GM12878 (cell line): ENCODE measurements at regions not wholly inside any gene's neighbourhood (a gene's known extent, or its start where the extent isn't known, plus 50 kb on each side); places are given as distances from the start of the nearest gene placed in this dataset.

Experiments used
- ATAC-seq: fragments of 200-7000 bp; cut with Tn5 transposase; 3 replicates; pipeline ENCODE4 v1.9.1; 2020; ENCODE audit warnings: mild to moderate bottlenecking, moderate library complexity
- BruUV-seq: library from RNA; stranded (reverse); fragments of 400-500 nt; replicated peaks from 2 replicates; lab custom pipeline; 2021; lab: Mats Ljungman, UMichigan
- CTCF ChIA-PET: fragments of 300-600 bp; sonication (Branson Sonifier 250); formaldehyde crosslinking; extraction: SDS; loops from one replicate; lab custom pipeline; 2021; ENCODE audit warnings: inconsistent platforms; lab: Yijun Ruan, JAX
- POLR2A ChIA-PET: fragments of 350-600 bp; formaldehyde crosslinking; extraction: SDS; loops from one replicate; lab custom pipeline; 2021; ENCODE audit warnings: inconsistent platforms; lab: Charles Lee
- RAD21 ChIA-PET: fragments of 300-600 bp; sonication (Branson Sonifier 250); formaldehyde crosslinking; loops from one replicate; lab custom pipeline; 2023; ENCODE audit warnings: antibody characterized with exemption; ENCODE audit not compliant: unreplicated experiment; lab: Charles Lee
- SMC1A ChIA-PET: fragments of 300-600 bp; sonication (Branson Sonifier 250); formaldehyde crosslinking; loops from one replicate; lab custom pipeline; 2023; ENCODE audit not compliant: unreplicated experiment, uncharacterized antibody; lab: Charles Lee
- DNase-seq: peaks from one replicate; pipeline ENCODE4 v3.0.0-alpha.2; 2011; ENCODE audit warnings: low read depth, low spot score
- FAIRE-seq: peaks from 3 replicates; lab custom pipeline; 2011; peaks lifted over from hg19 to GRCh38; lab: Jason Lieb, UNC
- H2AFZ ChIP-seq: 2 replicates; pipeline ENCODE4 v1.6.0; 2011; ENCODE audit warnings: low read depth, low read length, control low read depth; ENCODE audit not compliant: control insufficient read depth
- H3K27ac ChIP-seq: 2 replicates; pipeline ENCODE4 v1.5.1; 2011; ENCODE audit warnings: control low read depth; ENCODE audit not compliant: control insufficient read depth, insufficient read depth
- H3K27me3 ChIP-seq, 2 experiments: replicated peaks in 1 of 2; 2 replicates each; pipeline versions ENCODE4 v1.6.0 to v1.6.1; 2011; ENCODE audit warnings: low read length in 1 of 2; ENCODE audit not compliant: control insufficient read depth in 2 of 2, insufficient read depth in 2 of 2
- H3K36me3 ChIP-seq, 2 experiments: 2 replicates each; pipeline ENCODE4 v1.5.1; 2011; ENCODE audit warnings: low read length in 1 of 2; ENCODE audit not compliant: control insufficient read depth in 2 of 2, insufficient read depth in 2 of 2
- H3K4me1 ChIP-seq: 2 replicates; pipeline ENCODE4 v1.6.1; 2011; ENCODE audit warnings: mild to moderate bottlenecking, low read length, moderate library complexity, mixed read lengths; ENCODE audit not compliant: control insufficient read depth, insufficient read depth
- H3K4me2 ChIP-seq: 2 replicates; pipeline ENCODE4 v1.6.0; 2011; ENCODE audit warnings: control low read depth; ENCODE audit not compliant: control insufficient read depth, insufficient read depth
- H3K4me3 ChIP-seq: fragments of 200-600 bp; sonication (generic); 2 replicates; pipeline ENCODE4 v1.5.1; 2016
- H3K79me2 ChIP-seq: 2 replicates; pipeline ENCODE4 v1.6.0; 2011; ENCODE audit warnings: low read length; ENCODE audit not compliant: control insufficient read depth, insufficient read depth
- H3K9ac ChIP-seq: 2 replicates; pipeline ENCODE4 v1.8.0; 2011; ENCODE audit warnings: low read length, control low read depth, mixed read lengths; ENCODE audit not compliant: control insufficient read depth, insufficient read depth
- H3K9me3 ChIP-seq: replicated peaks from 3 replicates; pipeline ENCODE4 v1.5.1; 2011; ENCODE audit warnings: mild to moderate bottlenecking, low read length; ENCODE audit not compliant: control insufficient read depth, insufficient read depth
- H4K20me1 ChIP-seq: 2 replicates; pipeline ENCODE4 v1.6.0; 2011; ENCODE audit not compliant: control insufficient read depth, insufficient read depth
- ASH2L ChIP-seq: fragments of 300-600, 200-600 bp; sonication (generic); IDR thresholded peaks from 2 replicates; pipeline ENCODE4 v1.6.1; 2017; ENCODE audit warnings: low read depth, mild to moderate bottlenecking, borderline replicate concordance
- BMI1 ChIP-seq: fragments of 450-650 bp; IDR thresholded peaks from 2 replicates; pipeline ENCODE4 v1.6.1; 2016; ENCODE audit warnings: mild to moderate bottlenecking, moderate library complexity, borderline replicate concordance
- CBX3 ChIP-seq: fragments of 200-600 bp; sonication (generic); IDR thresholded peaks from 2 replicates; pipeline ENCODE4 v1.6.1; 2016; ENCODE audit warnings: low read depth, borderline replicate concordance
- CREB1 ChIP-seq: IDR thresholded peaks from 2 replicates; pipeline ENCODE4 v1.6.1; 2012; ENCODE audit warnings: low read depth, mild to moderate bottlenecking, inconsistent platforms
- SMAD1 ChIP-seq: fragments of 450-650 bp; IDR thresholded peaks from 2 replicates; pipeline ENCODE4 v1.6.1; 2018; ENCODE audit warnings: mild to moderate bottlenecking, low read depth; ENCODE audit not compliant: partially characterized antibody
- SP1 ChIP-seq: IDR thresholded peaks from one replicate; pipeline ENCODE4 v1.6.1; 2011; ENCODE audit warnings: low read depth, low read length
- TCF7 ChIP-seq: IDR thresholded peaks from 2 replicates; pipeline ENCODE4 v1.6.1; 2014; ENCODE audit warnings: antibody characterized with exemption, borderline replicate concordance
- WGBS: methylation state at CpG from one replicate; pipeline ENCODE4 v1.1.6; 2016; ENCODE audit warnings: low lambda C conversion rate; ENCODE audit not compliant: insufficient replicate concordance, insufficient coverage; ENCODE audit errors: missing lambda C conversion rate; 5-methylcytosine and 5-hydroxymethylcytosine counted together
- in situ Hi-C: fragments of 300-500 bp; cut with MboI; formaldehyde crosslinking; loops from 9 replicates; pipeline ENCODE4 v1.14.3; 2018; ENCODE audit warnings: mixed read lengths
- intact Hi-C: fragments of 100-400 bp; cut with micrococcal nuclease; formaldehyde crosslinking; loops from one replicate; pipeline ENCODE4 v1.14.2; 2022; ENCODE audit not compliant: unreplicated experiment
- TF ChIP-seq, protein P1 (sequence below): IDR thresholded peaks from 2 replicates; pipeline ENCODE4 v1.6.1; 2011; ENCODE audit warnings: borderline replicate concordance, low read depth, mild to moderate bottlenecking, moderate library complexity, mixed read lengths, low read length; ENCODE audit not compliant: insufficient read depth; ENCODE audit errors: extremely low read length
- TF ChIP-seq, protein P2 (sequence below): fragments of 450-650 bp; formaldehyde crosslinking; IDR thresholded peaks from 2 replicates; pipeline ENCODE4 v1.4.0; 2020; ENCODE audit warnings: mild to moderate bottlenecking, moderate library complexity

- Histone ChIP-seq H3K27me3 (no peaks in the 10 kb centered on the region), H3K9ac (no peak overlapping the region), H3K4me3 (no peak overlapping the region), H3K4me2 (no peak overlapping the region), H2AFZ (no peak overlapping the region), H3K27ac (no peak overlapping the region), H3K36me3 (no peaks in the 10 kb centered on the region), H4K20me1 (no peaks in the 10 kb centered on the region), H3K79me2 (no peaks in the 10 kb centered on the region), H3K9me3 (no peaks in the 10 kb centered on the region; the same call in 2 of the 3 replicates), H3K4me1 (no peaks in the 10 kb centered on the region)
- TF ChIP-seq CBX3, result no peak
- TF ChIP-seq, protein P1, sequence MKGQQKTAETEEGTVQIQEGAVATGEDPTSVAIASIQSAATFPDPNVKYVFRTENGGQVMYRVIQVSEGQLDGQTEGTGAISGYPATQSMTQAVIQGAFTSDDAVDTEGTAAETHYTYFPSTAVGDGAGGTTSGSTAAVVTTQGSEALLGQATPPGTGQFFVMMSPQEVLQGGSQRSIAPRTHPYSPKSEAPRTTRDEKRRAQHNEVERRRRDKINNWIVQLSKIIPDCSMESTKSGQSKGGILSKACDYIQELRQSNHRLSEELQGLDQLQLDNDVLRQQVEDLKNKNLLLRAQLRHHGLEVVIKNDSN, result no peak
- no peak for TF ChIP-seq TCF7
- TF ChIP-seq BMI1, result no peak
- no peak for TF ChIP-seq ASH2L
- no peak for TF ChIP-seq CREB1
- no peak for TF ChIP-seq SMAD1
- no peak for TF ChIP-seq SP1
- TF ChIP-seq, protein P2, sequence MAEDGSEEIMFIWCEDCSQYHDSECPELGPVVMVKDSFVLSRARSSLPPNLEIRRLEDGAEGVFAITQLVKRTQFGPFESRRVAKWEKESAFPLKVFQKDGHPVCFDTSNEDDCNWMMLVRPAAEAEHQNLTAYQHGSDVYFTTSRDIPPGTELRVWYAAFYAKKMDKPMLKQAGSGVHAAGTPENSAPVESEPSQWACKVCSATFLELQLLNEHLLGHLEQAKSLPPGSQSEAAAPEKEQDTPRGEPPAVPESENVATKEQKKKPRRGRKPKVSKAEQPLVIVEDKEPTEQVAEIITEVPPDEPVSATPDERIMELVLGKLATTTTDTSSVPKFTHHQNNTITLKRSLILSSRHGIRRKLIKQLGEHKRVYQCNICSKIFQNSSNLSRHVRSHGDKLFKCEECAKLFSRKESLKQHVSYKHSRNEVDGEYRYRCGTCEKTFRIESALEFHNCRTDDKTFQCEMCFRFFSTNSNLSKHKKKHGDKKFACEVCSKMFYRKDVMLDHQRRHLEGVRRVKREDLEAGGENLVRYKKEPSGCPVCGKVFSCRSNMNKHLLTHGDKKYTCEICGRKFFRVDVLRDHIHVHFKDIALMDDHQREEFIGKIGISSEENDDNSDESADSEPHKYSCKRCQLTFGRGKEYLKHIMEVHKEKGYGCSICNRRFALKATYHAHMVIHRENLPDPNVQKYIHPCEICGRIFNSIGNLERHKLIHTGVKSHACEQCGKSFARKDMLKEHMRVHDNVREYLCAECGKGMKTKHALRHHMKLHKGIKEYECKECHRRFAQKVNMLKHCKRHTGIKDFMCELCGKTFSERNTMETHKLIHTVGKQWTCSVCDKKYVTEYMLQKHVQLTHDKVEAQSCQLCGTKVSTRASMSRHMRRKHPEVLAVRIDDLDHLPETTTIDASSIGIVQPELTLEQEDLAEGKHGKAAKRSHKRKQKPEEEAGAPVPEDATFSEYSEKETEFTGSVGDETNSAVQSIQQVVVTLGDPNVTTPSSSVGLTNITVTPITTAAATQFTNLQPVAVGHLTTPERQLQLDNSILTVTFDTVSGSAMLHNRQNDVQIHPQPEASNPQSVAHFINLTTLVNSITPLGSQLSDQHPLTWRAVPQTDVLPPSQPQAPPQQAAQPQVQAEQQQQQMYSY (CRISPR knock-in tag), result no peak
- intact Hi-C loops, result loop anchor here (5.0 kb wide), 1 partner anchor 48 kb away; no protein-coding TSS in a partner anchor
- no peak for DNase-seq
- BruUV-seq, result no TSS peak
- no peak for FAIRE-seq
- ATAC-seq, result no peak
- in situ Hi-C loops, result no loop called here
- RAD21 ChIA-PET, result no interaction called here
- SMC1A ChIA-PET, result no interaction called here
- CTCF ChIA-PET, result no interaction called here
- POLR2A ChIA-PET, result no interaction called here
- 68% methylated on average over 10 of the region's 10 CpGs for WGBS
Measured at GRCh38 chrX:39953879-39954278, 143.9 kb downstream of the BCOR start.
